Panc1 (cell line): ENCODE measurements at regions not wholly inside any gene's neighbourhood (a gene's known extent, or its start where the extent isn't known, plus 50 kb on each side); places are given as distances from the start of the nearest gene placed in this dataset.
A peak's percentile ranks its signal among the peaks of the same experiment; 100 is the strongest.

Experiments used
- ATAC-seq: fragments of 200-7000 bp; cut with Tn5 transposase; 2 replicates; pipeline ENCODE4 v1.9.1; 2020; ENCODE audit warnings: mild to moderate bottlenecking, moderate library complexity
- BruUV-seq: library from RNA; stranded (reverse); fragments of 400-500 nt; replicated peaks from 2 replicates; lab custom pipeline; 2021; lab: Mats Ljungman, UMichigan
- CTCF ChIA-PET: fragments of 300-600 bp; sonication (Branson Sonifier 250); formaldehyde crosslinking; loops from one replicate; lab custom pipeline; 2022; ENCODE audit warnings: antibody characterized with exemption; lab: Charles Lee
- POLR2A ChIA-PET: fragments of 300-600 bp; sonication (Branson Sonifier 250); formaldehyde crosslinking; loops from one replicate; lab custom pipeline; 2022; ENCODE audit warnings: antibody characterized with exemption; lab: Charles Lee
- DNase-seq: peaks from one replicate; pipeline ENCODE4 v3.0.0-alpha.2; 2010; ENCODE audit warnings: low read depth, low spot score
- H3K27ac ChIP-seq: 2 replicates; pipeline ENCODE4 v1.5.1; 2011; ENCODE audit warnings: mild to moderate bottlenecking, low read length, inconsistent platforms
- H3K27me3 ChIP-seq: fragments of 200-500 bp; sonication (Bioruptor generic); 2 replicates; pipeline ENCODE4 v1.6.0; 2014; ENCODE audit warnings: low read length, inconsistent platforms; ENCODE audit not compliant: control insufficient read depth, insufficient read depth
- H3K36me3 ChIP-seq: fragments of 200-500 bp; sonication (Bioruptor generic); 2 replicates; pipeline ENCODE4 v1.5.1; 2014; ENCODE audit warnings: inconsistent platforms, mild to moderate bottlenecking, low read length, moderate library complexity; ENCODE audit not compliant: control insufficient read depth, insufficient read depth
- H3K4me1 ChIP-seq: 2 replicates; pipeline ENCODE4 v1.5.1; 2011; ENCODE audit warnings: inconsistent platforms, mild to moderate bottlenecking, low read length, moderate library complexity; ENCODE audit not compliant: control insufficient read depth, insufficient read depth
- H3K4me3 ChIP-seq, 2 experiments: 2 replicates each; pipeline ENCODE4 v1.5.1; 2011 to 2012; ENCODE audit warnings: low read depth in 2 of 2, low read length in 2 of 2, mild to moderate bottlenecking in 2 of 2, inconsistent platforms in 1 of 2, moderate library complexity in 1 of 2
- H3K9me3 ChIP-seq: fragments of 200-500 bp; sonication (Bioruptor generic); 2 replicates; pipeline ENCODE4 v1.5.1; 2014; ENCODE audit warnings: low read depth, mild to moderate bottlenecking, inconsistent platforms, low read length, moderate library complexity; ENCODE audit not compliant: control insufficient read depth, insufficient read depth
- POLR2AphosphoS5 ChIP-seq: IDR thresholded peaks from 2 replicates; pipeline ENCODE4 v1.6.1; 2012; ENCODE audit warnings: mild to moderate bottlenecking, low read depth, low read length, moderate library complexity
- SIN3A ChIP-seq: IDR thresholded peaks from 2 replicates; pipeline ENCODE4 v1.6.1; 2012; ENCODE audit warnings: low read depth, mild to moderate bottlenecking, low read length, moderate library complexity, borderline replicate concordance; ENCODE audit not compliant: insufficient read depth
- TCF7L2 ChIP-seq: IDR thresholded peaks from 2 replicates; pipeline ENCODE4 v1.6.1; 2011; ENCODE audit warnings: mild to moderate bottlenecking, low read depth, low read length, inconsistent platforms
- in situ Hi-C: cut with HindIII; loops from 2 replicates; pipeline ENCODE4 v1.10.0; 2016; ENCODE audit warnings: low sequenced_read_pairs, low pct_unique_long_range_greater_than_20kb
- intact Hi-C: fragments of 100-400 bp; cut with micrococcal nuclease; formaldehyde crosslinking; loops from one replicate; pipeline ENCODE4 v1.10.0; 2022; ENCODE audit not compliant: unreplicated experiment
- TF ChIP-seq, protein P1 (sequence below): fragments of 450-650 bp; IDR thresholded peaks from 2 replicates; pipeline ENCODE4 v1.5.1; 2017; ENCODE audit warnings: mild to moderate bottlenecking
- TF ChIP-seq, protein P2 (sequence below), 2 experiments: IDR thresholded peaks; 2 replicates each; pipeline ENCODE4 v1.6.1; 2011 to 2012; ENCODE audit warnings: low read depth in 2 of 2, control low read depth in 1 of 2, low read length in 1 of 2, mild to moderate bottlenecking in 1 of 2, moderate library complexity in 1 of 2; ENCODE audit not compliant: insufficient read depth in 1 of 2

DNA sequence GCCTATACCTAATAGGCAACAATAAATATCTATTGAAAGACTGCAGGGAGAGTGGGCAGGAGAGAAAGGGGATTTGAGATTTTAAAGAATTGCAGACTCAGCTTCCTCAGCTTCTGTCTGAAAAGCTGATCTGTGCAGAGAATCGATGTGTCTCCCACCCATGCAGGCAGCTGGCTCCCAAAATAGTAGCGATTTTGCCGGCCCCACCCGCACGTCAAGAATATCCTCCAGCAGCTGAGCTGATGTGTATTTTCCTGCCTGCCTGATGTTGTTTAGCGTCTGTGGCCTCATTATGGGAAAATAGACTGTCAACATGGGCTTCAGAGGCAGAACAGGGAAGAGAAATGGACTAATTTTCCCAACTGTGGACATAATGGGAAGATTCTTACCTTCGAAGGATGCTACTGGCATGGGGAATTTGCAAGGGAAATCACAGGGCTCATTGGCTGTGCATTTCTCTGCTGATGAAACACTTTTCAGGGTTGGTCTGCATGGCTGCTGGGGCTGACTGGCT is 699.8 kb downstream of the PTPRU start:
- no peaks in the 10 kb centered on the region for H3K36me3 ChIP-seq
- no peak for DNase-seq
- intact Hi-C loops, result no loop called here
- no peaks in the 10 kb centered on the region for H3K27me3 ChIP-seq
- ChIA-PET CTCF (no interaction called here), POLR2A (no interaction called here)
- no peaks in the 10 kb centered on the region for H3K9me3 ChIP-seq
- TF ChIP-seq, protein P1, sequence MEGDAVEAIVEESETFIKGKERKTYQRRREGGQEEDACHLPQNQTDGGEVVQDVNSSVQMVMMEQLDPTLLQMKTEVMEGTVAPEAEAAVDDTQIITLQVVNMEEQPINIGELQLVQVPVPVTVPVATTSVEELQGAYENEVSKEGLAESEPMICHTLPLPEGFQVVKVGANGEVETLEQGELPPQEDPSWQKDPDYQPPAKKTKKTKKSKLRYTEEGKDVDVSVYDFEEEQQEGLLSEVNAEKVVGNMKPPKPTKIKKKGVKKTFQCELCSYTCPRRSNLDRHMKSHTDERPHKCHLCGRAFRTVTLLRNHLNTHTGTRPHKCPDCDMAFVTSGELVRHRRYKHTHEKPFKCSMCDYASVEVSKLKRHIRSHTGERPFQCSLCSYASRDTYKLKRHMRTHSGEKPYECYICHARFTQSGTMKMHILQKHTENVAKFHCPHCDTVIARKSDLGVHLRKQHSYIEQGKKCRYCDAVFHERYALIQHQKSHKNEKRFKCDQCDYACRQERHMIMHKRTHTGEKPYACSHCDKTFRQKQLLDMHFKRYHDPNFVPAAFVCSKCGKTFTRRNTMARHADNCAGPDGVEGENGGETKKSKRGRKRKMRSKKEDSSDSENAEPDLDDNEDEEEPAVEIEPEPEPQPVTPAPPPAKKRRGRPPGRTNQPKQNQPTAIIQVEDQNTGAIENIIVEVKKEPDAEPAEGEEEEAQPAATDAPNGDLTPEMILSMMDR, result no peak
- no peak for TF ChIP-seq SIN3A
- BruUV-seq, result no TSS peak
- H3K4me1 ChIP-seq, result no peaks in the 10 kb centered on the region
- no peak overlapping the region for H3K27ac ChIP-seq
- H3K4me3 ChIP-seq, result no peak overlapping the region
- ATAC-seq, result no peak
- in situ Hi-C loops, result no loop called here

DNA sequence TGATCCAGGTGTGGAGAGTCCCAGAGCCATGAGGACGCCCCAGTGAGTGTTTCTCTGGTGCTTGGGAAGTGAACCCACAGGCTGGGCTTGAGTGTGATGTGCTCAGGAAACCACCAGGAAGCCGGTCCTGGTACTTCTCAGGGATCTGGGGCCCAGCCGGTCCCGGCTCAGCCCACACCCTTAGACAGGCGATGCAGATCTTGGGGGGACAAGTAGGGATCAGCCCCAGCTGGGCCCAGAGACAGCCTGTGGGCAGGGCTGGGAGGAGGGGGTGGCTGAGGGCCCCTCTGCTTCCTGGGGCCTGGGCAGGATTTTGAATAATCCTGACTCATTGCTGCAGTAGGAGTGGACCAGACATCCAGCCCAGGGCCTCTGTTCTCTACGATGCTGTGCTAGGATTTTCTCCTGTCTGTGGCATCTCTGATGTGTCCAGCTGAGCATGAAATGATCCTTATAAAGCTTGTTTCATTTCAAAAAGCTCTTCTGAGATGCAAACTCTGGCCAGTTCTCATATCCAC is 698.0 kb downstream of the PTPRU start:
- 0 out of 2 replicates have a peak, but pooled peaks have one; percentile 42 for ATAC-seq
- no peak for TF ChIP-seq TCF7L2
- TF ChIP-seq, protein P2, sequence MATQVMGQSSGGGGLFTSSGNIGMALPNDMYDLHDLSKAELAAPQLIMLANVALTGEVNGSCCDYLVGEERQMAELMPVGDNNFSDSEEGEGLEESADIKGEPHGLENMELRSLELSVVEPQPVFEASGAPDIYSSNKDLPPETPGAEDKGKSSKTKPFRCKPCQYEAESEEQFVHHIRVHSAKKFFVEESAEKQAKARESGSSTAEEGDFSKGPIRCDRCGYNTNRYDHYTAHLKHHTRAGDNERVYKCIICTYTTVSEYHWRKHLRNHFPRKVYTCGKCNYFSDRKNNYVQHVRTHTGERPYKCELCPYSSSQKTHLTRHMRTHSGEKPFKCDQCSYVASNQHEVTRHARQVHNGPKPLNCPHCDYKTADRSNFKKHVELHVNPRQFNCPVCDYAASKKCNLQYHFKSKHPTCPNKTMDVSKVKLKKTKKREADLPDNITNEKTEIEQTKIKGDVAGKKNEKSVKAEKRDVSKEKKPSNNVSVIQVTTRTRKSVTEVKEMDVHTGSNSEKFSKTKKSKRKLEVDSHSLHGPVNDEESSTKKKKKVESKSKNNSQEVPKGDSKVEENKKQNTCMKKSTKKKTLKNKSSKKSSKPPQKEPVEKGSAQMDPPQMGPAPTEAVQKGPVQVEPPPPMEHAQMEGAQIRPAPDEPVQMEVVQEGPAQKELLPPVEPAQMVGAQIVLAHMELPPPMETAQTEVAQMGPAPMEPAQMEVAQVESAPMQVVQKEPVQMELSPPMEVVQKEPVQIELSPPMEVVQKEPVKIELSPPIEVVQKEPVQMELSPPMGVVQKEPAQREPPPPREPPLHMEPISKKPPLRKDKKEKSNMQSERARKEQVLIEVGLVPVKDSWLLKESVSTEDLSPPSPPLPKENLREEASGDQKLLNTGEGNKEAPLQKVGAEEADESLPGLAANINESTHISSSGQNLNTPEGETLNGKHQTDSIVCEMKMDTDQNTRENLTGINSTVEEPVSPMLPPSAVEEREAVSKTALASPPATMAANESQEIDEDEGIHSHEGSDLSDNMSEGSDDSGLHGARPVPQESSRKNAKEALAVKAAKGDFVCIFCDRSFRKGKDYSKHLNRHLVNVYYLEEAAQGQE (IDR thresholded peaks at IDR 0.05; ENCODE audit: insufficient read depth in 1 of 2, low read depth in 2 of 2, low read length in 1 of 2), result no peak
- TF ChIP-seq, protein P1, result no peak
- TF ChIP-seq SIN3A, result no peak
- TF ChIP-seq POLR2AphosphoS5, result no peak
- ChIA-PET POLR2A (no interaction called here), CTCF (no interaction called here)
- intact Hi-C loops, result no loop called here
- no peak for DNase-seq
- Histone ChIP-seq H3K4me1 (no peaks in the 10 kb centered on the region), H3K27ac (no peak overlapping the region), H3K27me3 (peaks cover 2% of the 10 kb centered on the region; the same call in 1 of the 2 replicates), H3K9me3 (no peaks in the 10 kb centered on the region), H3K4me3 (no peak overlapping the region), H3K36me3 (no peaks in the 10 kb centered on the region)
- no TSS peak for BruUV-seq
- in situ Hi-C loops, result no loop called here
